K562 (cell line): ENCODE measurements at regions not wholly inside any gene's neighbourhood (a gene's known extent, or its start where the extent isn't known, plus 50 kb on each side); places are given as distances from the start of the nearest gene placed in this dataset.

Source experiments
- ATAC-seq: fragments of 200-7000 bp; cut with Tn5 transposase; 3 replicates; pipeline ENCODE4 v1.9.1; 2020; ENCODE audit warnings: moderate library complexity
- BruUV-seq: library from RNA; stranded (reverse); fragments of 400-500 nt; replicated peaks from 2 replicates; lab custom pipeline; 2021; lab: Mats Ljungman, UMichigan
- CTCF ChIA-PET: fragments of 300-600 bp; formaldehyde crosslinking; extraction: SDS; loops from one replicate; lab custom pipeline; 2021; ENCODE audit warnings: low intra/inter-chr PET ratio; lab: Yijun Ruan, JAX
- POLR2A ChIA-PET: fragments of 300-600, 350-650 bp; sonication (Branson Sonifier 250); formaldehyde crosslinking; extraction: SDS; loops from one replicate; lab custom pipeline; 2021; ENCODE audit warnings: antibody characterized with exemption, inconsistent platforms; lab: Yijun Ruan, JAX
- DNase-seq, 4 experiments: peaks; one replicate each; pipeline versions ENCODE4 v3.0.0 to v3.0.0-alpha.2; 2011 to 2018; ENCODE audit warnings: low spot score in 3 of 4, mixed read lengths in 3 of 4; ENCODE audit errors: extremely low read depth in 1 of 4
- FAIRE-seq: peaks from 2 replicates; lab custom pipeline; 2011; peaks lifted over from hg19 to GRCh38; lab: Jason Lieb, UNC
- H2AFZ ChIP-seq: 2 replicates; pipeline ENCODE4 v1.6.0; 2011; ENCODE audit warnings: low read depth, low read length, control low read depth, inconsistent platforms
- H3K27ac ChIP-seq: fragments of 200-600 bp; 3 replicates; pipeline ENCODE4 v1.8.0; 2011; ENCODE audit warnings: low read depth, mild to moderate bottlenecking, control low read depth, inconsistent platforms, low read length, moderate library complexity, mixed read lengths; ENCODE audit errors: extremely low read depth
- H3K27me3 ChIP-seq, 2 experiments: fragments of 300-600 bp in 1 of 2; 2 replicates in 1 of 2; 3 replicates in 1 of 2; pipeline versions ENCODE4 v1.6.0 to v1.8.0; 2011; ENCODE audit warnings: inconsistent platforms in 2 of 2, low read length in 2 of 2, mild to moderate bottlenecking in 1 of 2, mixed read lengths in 1 of 2, moderate library complexity in 1 of 2; ENCODE audit not compliant: control insufficient read depth in 2 of 2, insufficient read depth in 2 of 2
- H3K36me3 ChIP-seq: fragments of 300-600 bp; 3 replicates; pipeline ENCODE4 v1.8.0; 2011; ENCODE audit warnings: mild to moderate bottlenecking, low read length, inconsistent platforms; ENCODE audit not compliant: control insufficient read depth, insufficient read depth
- H3K4me1 ChIP-seq, 2 experiments: fragments of 200-600 bp in 1 of 2; replicated peaks in 1 of 2; 2 replicates in 1 of 2; 3 replicates in 1 of 2; pipeline versions ENCODE4 v1.5.1 to v1.8.0; 2011; ENCODE audit warnings: inconsistent platforms in 2 of 2, low read length in 2 of 2, mild to moderate bottlenecking in 1 of 2, mixed read lengths in 1 of 2, moderate library complexity in 1 of 2; ENCODE audit not compliant: control insufficient read depth in 2 of 2, insufficient read depth in 2 of 2
- H3K4me2 ChIP-seq: 2 replicates; pipeline ENCODE4 v1.6.1; 2011; ENCODE audit warnings: low read length, control low read depth, inconsistent platforms, mixed read lengths; ENCODE audit not compliant: insufficient read depth
- H3K4me3 ChIP-seq: fragments of 200-600 bp; sonication (generic), shearing (Covaris generic); 2 replicates; pipeline ENCODE4 v1.5.1; 2016; ENCODE audit warnings: control low read depth, inconsistent platforms
- H3K79me2 ChIP-seq: fragments of 200-600 bp; 3 replicates; pipeline ENCODE4 v1.8.0; 2011; ENCODE audit warnings: low read length, inconsistent platforms; ENCODE audit not compliant: control insufficient read depth, insufficient read depth
- H3K9ac ChIP-seq, 2 experiments: 2 replicates each; pipeline versions ENCODE4 v1.6.0 to v1.6.1; 2011; ENCODE audit warnings: low read depth in 2 of 2, low read length in 2 of 2, control low read depth in 1 of 2, inconsistent platforms in 1 of 2, mild to moderate bottlenecking in 1 of 2, mixed read lengths in 1 of 2; ENCODE audit not compliant: insufficient read depth in 1 of 2
- H3K9me1 ChIP-seq: one replicate; pipeline ENCODE4 v1.6.0; 2011; ENCODE audit warnings: inconsistent platforms, mild to moderate bottlenecking, low read length, moderate library complexity; ENCODE audit not compliant: control insufficient read depth, insufficient read depth
- H3K9me3 ChIP-seq: replicated peaks from 2 replicates; pipeline ENCODE4 v1.5.1; 2011; ENCODE audit warnings: low read depth, low read length, inconsistent platforms; ENCODE audit not compliant: control insufficient read depth, insufficient read depth
- H4K20me1 ChIP-seq: replicated peaks from 2 replicates; pipeline ENCODE4 v1.6.1; 2011; ENCODE audit warnings: low read length, inconsistent platforms, mixed read lengths; ENCODE audit not compliant: control insufficient read depth, insufficient read depth
- CHD1 ChIP-seq: fragments of 200-600 bp; sonication (generic); IDR thresholded peaks from one replicate; pipeline ENCODE4 v1.6.1; 2012; ENCODE audit warnings: mild to moderate bottlenecking, moderate library complexity, low read length, inconsistent platforms
- FIP1L1 ChIP-seq: fragments of 200-400 bp; formaldehyde crosslinking; IDR thresholded peaks from 2 replicates; pipeline ENCODE4 v1.6.1; 2018; ENCODE audit warnings: mild to moderate bottlenecking, low read depth, low read length; ENCODE audit not compliant: poor library complexity, severe bottlenecking
- KDM2B ChIP-seq: fragments of 250-450 bp; sonication (Bioruptor Pico); IDR thresholded peaks from 2 replicates; pipeline ENCODE4 v1.8.0; 2021; ENCODE audit warnings: mild to moderate bottlenecking, moderate library complexity
- PCBP1 ChIP-seq: fragments of 200-400 bp; formaldehyde crosslinking; IDR thresholded peaks from 2 replicates; pipeline ENCODE4 v1.6.1; 2018; ENCODE audit warnings: mild to moderate bottlenecking, low read depth, low read length; ENCODE audit not compliant: poor library complexity, severe bottlenecking
- POLR3A ChIP-seq: IDR thresholded peaks from 2 replicates; pipeline ENCODE4 v1.6.1; 2011; ENCODE audit warnings: borderline replicate concordance, mild to moderate bottlenecking, moderate library complexity; ENCODE audit not compliant: insufficient read length, insufficient read depth; ENCODE audit errors: extremely low read depth
- SMC3 ChIP-seq: conservative IDR thresholded peaks from 2 replicates; pipeline ENCODE4 v1.6.1; 2011; ENCODE audit warnings: low read depth, low read length, improper control_type of control experiment; ENCODE audit not compliant: insufficient read depth
- WGBS: fragments of 100-300 bp; shearing (Covaris generic); methylation state at CpG from one replicate; pipeline ENCODE4 v1.1.6; 2016; ENCODE audit warnings: low coverage, mixed read lengths; ENCODE audit not compliant: insufficient coverage; ENCODE audit errors: missing lambda C conversion rate; 5-methylcytosine and 5-hydroxymethylcytosine counted together
- in situ Hi-C: fragments of 300-500 bp; cut with MboI; formaldehyde crosslinking; loops from 4 replicates; pipeline ENCODE4 v1.15.0; 2018; ENCODE audit warnings: inconsistent platforms, mixed read lengths
- intact Hi-C: fragments of 100-400 bp; cut with micrococcal nuclease; formaldehyde crosslinking; loops from 2 replicates; pipeline ENCODE4 v1.14.2; 2022

GRCh38 chr18:57954935-57955334, 89.1 kb upstream of the NEDD4L start (continued):
- TF ChIP-seq SMC3 (no peak), KDM2B (CRISPR knock-in tag) (no peak), CHD1 (no peak), FIP1L1 (no peak)

DNA sequence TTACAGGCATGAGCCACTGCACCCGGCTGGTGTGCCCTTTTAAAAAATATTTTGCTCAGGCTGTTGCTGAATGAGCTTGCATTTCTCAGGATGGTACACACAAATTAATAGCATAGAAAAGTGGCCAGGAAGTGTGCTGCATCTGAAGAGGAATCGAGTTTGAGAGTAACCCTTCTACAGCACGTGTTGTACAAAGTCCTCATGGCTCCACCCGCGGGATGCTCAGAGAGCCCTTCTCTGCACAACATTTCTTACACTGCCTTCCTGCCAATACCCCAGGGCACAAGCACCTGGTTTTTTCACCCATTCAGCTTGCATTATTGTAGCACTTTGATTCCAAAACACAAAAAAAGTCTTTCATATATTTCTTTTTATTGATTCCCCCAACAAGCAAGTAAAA, 90.1 kb upstream of the NEDD4L start:
- FAIRE-seq (no peak), ATAC-seq (no peak), DNase-seq (no peak)
- Histone ChIP-seq H2AFZ (no peak overlapping the region), H3K9me1 (no peaks in the 10 kb centered on the region), H3K27ac (no peak overlapping the region), H3K27me3 (peaks cover 0 to 14% of the 10 kb centered on the region in 2 experiments; a peak in 3 of 5 replicates), H3K79me2 (no peaks in the 10 kb centered on the region), H3K4me3 (no peak overlapping the region), H3K9me3 (no peaks in the 10 kb centered on the region), H4K20me1 (no peaks in the 10 kb centered on the region), H3K4me2 (no peak overlapping the region), H3K36me3 (no peaks in the 10 kb centered on the region), H3K4me1 (no peaks in the 10 kb centered on the region), H3K9ac (no peak overlapping the region)
- in situ Hi-C loops (no loop called here), intact Hi-C loops (loop anchor here (10.0 kb wide), 1 partner anchor 69 kb away; no protein-coding TSS in a partner anchor)
- WGBS: 2% methylated on average over 5 of the region's 5 CpGs
- CTCF ChIA-PET: interaction anchor here (0.6 kb wide), 1 partner anchor 548 kb away, joined by 3 read pairs; no protein-coding TSS in a partner anchor
- no TSS peak for BruUV-seq
- POLR2A ChIA-PET: no interaction called here
- TF ChIP-seq PCBP1: no peak
- no peak for TF ChIP-seq POLR3A
